ENCODE measurements at regions not wholly inside any gene's neighbourhood (a gene's known extent, or its start where the extent isn't known, plus 50 kb on each side); places are given as distances from the start of the nearest gene placed in this dataset.
"Not testable (repeated sequence)": the region's sequence is repeated elsewhere in the genome, so short reads cannot be mapped to it uniquely, and the experiment has no call there.

DNA sequence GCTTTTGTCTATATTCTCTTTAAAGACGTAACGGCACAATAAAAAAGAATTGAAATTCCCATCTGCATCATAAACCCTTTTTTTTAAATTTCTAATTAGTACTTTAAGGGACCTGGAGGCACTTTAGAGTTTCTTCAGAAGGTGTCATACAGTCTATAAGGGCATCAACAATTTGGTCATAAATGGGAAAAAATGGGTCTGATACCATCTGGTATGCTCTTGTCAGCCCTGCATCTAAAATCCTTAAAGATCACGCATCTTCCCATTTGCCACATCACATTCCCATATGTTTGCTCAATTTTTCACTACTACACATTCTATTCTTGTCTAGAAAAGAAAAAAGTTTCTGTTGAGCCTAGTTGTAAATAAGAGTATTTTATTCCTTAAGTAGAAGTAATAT, 53.8 kb downstream of the COX7C start:
- no peak for DNase-seq (ENCODE audit: low read depth)

DNA sequence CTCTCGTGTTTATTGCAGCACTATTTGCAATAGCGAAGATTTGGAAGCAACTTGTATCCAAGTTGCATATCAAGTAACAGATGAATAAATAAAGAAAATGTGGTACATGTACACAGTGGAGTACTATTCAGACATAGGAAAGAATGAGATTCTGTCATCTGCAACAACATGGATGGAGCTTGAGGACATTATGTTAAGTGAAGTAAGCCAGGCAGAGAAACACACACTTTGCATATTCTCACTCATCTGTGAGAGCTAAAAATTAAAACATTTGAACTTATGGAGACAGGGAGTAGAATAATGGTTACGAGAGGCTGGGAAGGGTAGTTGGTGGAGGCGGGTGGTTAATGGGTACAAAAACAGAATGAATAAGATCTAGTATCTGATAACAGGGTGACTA, 56.3 kb downstream of the COX7C start:
- no peak for DNase-seq (ENCODE audit: low read depth)

DNA sequence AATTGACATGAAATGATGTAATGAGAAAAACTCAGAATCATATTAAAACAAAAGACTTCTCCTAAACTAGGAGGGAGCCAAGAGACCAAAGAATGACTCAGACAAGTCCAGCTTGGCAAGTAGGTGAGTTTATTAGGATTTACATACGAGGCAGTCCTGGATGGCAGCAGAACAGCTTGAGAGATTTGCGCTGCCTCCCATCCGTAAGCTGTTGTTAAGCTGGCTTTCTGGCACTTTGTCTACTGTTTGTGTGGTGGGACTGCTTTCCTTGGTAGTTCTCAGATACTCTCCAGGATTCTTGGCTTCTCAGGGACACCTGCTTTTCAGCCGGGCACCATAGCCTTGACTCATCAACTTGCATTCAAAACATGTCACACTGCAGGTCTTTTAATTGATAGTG, 57.6 kb downstream of the COX7C start:
- DNase-seq (ENCODE audit: low read depth) = no peak

DNA sequence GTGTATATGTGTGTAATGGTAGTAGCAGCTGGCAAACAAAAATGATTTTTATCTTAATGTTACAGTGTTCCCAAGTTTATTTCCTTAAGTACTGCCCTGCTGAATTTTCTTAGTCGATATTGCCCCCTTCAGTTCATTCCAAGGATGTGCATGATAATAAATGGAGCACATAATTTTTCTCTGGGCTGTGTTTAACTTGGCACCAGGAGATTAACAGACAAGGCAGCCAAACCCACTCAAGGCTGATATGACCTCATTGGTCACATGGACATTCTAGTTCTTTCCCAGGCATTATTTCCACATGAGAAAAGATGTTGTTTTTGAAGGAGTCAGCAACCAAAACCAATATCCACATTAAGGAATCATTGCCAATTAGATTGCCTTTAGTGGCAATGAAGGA, 61.8 kb downstream of the COX7C start:
- DNase-seq (ENCODE audit: low read depth) = peak; percentile 91

DNA sequence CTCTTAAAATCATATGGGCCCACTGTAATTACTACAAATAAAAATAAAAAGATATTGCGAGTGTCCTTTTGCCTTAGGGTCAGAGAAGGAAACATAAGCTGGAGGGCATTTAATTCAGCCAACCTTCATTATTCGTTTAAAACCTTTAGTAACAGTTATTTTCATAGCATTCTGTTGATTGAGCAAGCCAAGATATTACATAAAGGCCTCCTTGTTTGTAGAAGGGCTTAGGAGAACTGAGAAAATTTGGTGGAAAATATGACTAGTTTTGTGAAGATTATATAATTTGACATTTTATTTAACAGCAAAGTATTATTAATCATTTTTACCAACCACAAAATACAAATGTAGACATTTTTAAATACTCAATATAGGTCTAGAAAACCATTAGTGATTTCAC, 62.2 kb downstream of the COX7C start:
- peak; percentile 21 for DNase-seq (ENCODE audit: low read depth)

DNA sequence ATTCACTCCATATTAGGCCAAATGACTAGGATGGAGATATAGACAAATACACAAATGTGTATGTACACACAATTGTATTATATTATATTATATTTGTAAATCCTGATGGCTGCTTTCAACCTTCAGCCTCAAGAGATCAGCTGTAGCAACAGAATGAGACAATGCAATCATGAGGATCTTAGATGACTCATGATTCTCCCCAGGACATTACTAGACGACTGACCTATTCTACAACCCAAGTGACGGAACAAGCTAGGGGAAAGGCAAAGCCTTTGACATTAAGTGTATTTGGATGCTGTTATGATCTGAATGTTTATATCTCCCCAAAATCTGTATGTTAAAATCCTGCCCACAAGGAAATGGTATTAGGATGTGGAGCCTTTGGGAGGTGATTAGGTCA, 66.5 kb downstream of the COX7C start:
- peak; percentile 24 for DNase-seq (ENCODE audit: low read depth)

DNA sequence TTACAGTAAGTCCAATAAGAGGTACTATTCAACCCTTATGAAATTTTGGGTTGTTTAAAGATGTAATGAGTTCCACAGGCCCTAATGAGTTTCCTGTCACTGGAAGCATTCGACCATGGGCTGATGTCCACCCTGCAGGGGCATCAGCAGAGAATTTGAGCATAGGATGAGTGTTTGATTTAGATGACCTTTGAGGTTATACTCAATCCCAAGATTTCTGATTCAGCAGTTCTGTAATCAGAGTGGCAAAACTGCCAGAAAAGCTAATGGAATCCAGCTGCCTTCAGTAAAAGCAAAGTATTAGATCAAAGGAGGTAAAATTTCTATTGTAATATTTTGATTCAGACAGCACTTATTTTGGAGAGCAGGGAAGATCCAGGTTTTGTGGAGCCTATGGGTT, 68.3 kb downstream of the COX7C start:
- DNase-seq (ENCODE audit: low read depth) = peak; percentile 6

DNA sequence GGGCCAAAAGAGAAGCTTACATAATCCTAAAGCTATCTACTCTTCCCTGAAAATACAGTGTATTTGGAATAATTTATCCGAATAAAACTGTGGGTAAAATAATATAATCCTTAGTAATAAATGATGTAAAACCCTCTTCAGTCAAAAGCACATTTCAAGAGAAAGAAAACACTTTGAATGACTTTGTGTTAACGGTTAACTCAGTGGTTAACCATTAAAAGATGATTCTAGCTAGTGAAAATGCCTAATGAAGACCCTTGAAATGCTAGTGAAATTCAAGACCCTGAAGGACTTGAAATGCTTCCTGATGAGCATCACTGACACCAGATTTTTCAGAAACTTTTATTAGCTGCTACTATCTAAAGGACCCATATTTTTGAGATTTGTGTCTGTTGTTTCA, 70.7 kb downstream of the COX7C start:
- no peak for DNase-seq (ENCODE audit: low read depth)

DNA sequence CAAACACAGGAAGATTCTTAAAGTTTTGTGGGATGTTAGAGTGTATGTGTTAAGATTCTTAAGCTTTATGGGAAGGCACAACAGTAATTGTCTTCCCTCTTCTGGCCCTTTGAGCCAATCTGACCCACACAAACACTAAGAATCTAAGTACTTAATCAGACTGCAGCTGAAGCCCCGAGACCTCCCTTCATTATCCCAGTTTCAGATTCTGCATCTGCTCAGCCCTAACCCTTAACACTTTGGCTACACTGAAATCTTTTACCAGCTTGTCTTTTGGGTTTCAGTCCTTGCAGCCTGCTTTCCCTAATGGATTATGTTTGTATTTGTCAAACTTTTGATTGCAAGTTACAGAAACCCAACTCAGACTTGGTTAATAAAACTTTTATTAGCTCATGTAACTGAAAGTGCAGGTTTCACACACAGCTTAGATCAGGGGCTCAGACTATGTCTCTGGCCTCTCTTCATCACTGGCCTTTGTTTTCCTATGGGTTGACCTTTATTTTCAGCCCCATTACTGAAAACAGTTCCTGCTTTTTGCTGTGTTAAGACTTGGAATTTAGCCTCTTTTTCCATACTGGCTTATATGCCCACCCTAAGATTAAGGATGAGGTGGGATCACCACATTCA, 71.5 kb downstream of the COX7C start:
- no peak for DNase-seq (ENCODE audit: low read depth)

DNA sequence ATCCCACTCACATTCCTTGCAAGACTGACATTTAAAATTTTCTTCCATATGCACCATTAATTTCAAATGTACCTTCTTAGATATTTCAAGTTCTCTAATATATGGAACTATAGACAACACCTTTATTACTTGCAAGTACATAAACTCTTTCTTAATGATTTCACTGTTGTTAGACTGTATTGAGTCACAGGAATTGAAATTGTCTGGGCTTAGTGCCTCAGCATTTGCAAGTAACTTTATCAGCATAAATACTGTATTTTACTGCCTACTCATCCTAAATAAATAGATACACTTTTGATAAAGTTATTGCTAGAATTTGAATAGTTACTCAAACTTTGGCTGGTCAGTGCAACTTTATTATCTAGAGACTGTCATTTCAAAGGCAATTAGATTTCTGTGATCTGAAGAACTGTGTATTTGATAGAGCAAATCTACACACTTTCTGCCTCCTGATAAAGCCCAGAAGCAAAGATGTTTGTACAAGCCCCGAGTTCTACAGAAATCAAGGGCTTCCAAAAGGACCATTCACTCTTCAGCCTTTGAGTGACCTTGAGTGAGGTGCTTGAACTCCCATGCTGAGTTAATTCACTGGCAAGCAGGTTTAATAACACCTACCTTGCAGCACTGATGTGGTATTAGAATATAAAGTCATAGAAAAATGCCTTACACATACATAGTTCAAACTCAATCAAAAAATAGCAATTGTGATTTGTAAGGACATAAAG, 91.6 kb downstream of the COX7C start:
- DNase-seq (ENCODE audit: low read depth) = no peak

DNA sequence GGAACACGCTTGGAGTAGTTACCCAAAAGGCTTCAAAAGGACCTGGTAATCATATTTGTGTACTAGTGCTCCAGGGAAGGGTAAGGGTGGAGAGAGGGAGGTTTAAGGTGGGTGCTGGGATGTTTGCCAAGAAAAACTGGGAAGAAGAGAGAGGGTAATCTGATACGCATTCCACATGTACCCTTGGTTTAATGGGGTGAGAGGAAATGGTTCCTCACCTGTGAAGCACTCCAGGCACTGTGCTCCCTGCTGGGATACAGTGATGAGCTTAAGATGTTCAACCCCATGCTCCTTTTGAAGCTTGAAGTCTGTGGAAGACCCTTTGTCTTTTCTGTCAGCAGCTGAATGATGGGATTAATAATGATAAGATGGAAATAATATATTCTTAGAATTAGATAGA, 98.4 kb downstream of the COX7C start:
- no peak for DNase-seq (ENCODE audit: low read depth)

DNA sequence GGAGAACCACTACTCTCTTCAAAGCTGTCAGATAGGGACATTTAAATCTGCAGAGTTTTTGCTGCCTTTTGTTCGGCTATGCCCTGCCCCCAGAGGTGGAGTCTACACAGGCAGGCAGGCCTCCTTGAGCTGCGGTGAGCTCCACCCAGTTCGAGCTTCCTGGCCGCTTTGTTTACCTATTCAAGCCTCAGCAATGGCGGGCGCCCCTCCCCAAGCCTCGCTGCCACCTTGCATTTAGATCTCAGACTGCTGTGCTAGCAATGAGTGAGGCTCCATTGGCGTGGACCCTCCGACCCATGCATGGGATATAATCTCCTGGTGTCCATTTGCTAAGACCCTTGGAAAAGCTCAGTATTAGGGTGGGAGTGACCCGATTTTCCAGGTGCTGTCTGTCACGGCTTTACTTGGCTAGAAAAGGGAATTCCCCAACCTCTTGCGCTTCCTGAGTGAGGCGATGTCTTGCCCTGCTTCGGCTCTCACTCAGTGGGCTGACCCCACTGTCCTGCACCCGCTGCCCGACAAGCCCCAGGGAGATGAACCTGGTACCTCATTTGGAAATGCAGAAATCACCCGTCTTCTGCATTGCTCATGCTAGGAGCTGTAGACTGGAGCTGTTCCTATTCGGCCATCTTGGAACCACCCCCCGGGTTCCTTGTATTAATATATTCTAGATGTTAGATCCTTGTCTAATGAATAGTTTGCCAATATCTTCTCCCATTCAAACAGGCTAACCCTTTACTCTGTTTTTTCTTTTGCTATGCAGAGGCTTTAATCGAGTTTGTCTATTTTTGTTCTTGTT, 113.8 kb downstream of the COX7C start:
- DNase-seq (ENCODE audit: low read depth) = not testable (repeated sequence)

DNA sequence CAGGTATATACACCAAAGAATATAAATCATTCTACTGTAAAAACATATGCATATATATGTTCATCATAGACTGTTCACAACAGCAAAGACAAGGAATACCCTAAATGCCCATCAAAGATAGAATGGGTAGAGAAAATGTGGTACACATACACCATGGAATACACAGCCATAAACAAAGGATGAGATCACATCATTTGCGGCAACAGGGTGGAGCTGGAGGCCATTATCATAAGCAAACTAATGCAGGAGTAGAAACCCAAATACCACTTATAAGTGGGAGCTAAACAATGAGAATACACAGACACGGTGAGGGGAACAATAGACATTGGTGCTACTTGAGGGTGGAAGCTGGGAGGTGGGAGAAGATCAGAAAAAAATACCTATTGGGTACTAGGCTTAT, 117.6 kb downstream of the COX7C start:
- no peak for DNase-seq (ENCODE audit: low read depth)

DNA sequence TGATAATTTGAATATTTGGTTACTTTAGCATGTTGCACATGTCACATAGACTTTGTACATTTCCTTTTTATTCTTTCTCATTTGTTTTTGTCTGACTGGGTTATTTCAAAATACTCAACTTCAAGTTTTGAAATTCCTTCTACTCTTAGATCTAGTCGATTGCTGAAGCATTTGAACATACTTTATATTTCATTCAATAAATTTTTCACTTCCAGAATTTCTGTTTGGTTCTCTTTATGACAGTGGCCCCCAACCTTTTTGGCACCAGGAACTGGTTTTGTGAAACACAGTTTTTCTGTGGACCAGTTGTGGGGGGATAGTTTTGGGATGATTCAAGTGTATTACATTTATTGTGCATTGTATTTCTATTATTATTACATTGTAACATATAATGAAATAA, 119.8 kb downstream of the COX7C start:
- DNase-seq (ENCODE audit: low read depth) = no peak

DNA sequence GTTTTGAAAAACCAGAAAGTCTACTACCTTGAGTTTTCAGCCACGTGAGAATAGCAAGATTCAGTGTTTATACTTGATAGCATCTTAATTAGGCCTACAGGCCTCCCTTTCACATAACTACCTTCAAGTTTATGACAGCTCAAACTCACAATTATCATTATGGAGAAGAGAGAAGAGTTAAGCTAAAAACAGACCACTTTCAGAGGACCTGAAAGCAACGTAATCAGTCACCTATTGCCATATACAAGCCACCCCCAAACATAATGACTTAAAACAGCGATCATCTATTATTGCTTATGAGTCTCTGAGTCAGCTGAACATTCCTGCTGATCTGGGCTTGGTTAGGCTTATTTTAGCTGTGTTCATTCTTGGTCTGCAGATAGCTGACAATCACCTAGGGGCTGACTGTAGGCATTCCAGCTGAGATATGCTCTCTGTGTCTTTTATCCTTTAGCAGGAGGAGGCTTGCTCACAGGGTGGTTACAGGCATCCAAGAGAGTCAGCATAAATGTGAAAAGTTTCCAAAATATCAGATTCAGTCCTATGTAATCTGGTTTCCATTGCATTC, 130.9 kb downstream of the COX7C start:
- no peak for DNase-seq (ENCODE audit: low read depth)

DNA sequence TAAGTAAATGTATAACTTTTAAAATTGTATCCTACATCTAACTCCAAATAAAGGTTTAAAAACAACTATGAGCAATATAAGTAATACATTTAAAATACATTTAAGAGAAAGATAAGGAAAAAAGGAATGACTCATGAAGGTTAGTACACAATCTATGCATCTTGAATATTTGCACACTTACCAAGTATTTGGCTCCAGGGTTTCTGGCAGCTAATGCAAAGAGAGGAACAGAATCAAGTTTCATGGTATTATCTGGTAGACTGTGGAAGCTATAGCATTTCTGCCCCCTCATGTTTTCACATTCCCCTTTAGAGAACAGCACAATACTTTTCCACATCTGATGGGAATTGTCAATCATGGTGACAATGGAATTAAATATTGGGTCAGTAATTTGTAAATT, 132.1 kb downstream of the COX7C start:
- no peak for DNase-seq (ENCODE audit: low read depth)

DNA sequence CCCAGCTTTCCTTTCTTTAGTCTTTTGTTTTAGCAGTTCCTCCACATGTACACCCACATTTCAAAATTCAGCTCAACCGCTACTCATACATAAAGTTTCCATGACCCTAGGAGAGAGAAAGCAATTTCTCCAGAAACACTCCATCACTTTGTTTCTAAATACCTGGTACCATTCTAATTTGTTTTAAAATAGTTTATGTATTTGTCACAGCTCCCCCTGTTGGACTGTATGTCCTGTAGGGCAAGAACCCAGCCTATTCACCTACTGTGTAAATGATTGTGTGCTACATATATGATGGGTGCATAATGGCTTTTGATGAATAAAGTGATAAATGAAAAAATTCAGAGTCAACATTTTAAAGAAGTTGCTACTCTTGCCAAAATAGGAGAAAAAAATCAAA, 139.1 kb downstream of the COX7C start:
- no peak for DNase-seq (ENCODE audit: low read depth)

DNA sequence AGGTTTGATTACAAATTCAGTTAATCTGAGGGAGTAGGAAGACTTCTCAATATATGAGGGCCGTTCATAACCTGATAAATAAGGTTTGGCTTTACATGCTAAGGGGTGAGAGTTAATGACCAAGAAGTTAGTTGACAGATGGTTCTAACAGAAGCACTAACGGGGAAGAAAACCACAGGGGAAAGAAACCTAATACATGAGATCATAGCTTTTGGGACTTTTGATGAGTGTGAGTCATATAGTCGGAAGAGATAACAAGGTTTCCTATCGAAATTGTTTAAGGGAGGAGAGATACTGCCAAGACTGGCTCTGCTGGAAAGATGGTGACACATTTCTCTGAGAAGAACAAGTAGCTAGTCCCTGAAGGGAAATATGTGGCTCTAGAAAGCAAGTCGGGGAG, 140.1 kb downstream of the COX7C start:
- DNase-seq (ENCODE audit: low read depth) = no peak

DNA sequence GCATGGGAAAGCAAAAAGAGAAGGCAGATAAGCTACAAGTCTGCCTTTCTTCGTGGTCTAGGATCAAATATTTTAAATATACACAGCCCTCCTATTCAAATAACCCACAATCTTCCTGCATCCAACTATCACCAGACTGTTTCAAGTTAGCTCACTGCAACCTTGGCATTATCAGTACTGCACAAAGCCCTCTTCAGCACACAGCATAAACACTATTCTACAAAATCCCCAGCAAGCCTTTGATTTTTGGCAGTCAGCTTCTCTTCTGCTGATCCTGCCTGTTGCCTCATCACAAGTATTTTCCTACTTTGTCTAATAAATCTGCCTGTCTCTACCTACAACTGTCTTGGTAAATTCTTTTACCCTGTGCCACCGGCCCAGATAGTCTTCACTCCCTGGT, 142.9 kb downstream of the COX7C start:
- no peak for DNase-seq (ENCODE audit: low read depth)

DNA sequence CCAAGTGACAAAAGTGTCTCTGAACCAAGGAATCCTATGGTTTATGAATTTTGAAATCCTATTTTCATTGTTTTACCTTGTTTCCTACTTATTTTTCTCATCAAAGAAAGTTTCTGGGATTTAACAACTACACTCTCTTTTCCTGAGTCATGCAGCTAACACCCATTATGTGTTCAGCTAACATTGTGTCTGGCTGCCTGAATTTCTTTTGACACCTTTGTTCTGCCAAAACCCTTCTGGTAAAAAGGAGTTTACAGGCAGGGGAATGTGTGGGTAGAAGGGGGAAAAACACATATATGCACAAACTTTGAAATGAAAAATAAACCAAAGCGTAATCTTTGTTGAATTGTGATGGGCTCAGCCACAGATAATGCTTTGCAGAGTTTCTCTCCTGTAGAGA, 146.2 kb downstream of the COX7C start:
- DNase-seq (ENCODE audit: low read depth) = no peak

DNA sequence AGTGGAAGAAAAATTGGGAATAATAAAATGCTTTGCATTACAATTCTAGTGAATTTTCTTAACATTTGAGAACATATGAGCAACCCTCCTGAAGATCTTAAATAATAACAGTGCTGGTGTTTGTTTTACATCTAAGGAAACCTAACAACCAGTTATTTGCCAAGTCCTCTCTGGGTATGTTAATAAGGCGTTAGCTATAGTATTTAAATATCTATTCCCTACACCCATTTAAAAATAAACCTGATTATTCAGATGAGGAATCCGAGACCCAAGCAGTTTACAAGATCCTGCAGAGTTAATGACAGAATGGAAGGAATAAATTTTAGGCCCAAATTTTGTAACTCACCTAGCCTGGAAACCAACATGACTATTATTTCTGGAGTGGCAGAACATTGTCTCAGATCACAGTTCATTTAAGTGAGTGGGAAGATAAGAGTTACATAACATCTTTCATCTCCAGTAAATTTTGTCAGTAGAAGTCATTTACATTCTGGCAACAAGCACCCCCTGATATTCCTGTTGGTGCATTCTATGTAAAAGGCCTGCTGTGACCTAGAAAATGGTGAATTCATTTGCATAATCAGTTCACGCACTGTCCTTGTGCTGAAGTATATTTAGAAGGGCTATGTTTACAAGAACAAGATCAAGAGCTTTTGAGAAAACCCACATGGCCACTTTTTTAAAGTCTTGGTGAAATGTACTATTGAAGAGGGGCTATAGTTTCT, 148.2 kb downstream of the COX7C start:
- DNase-seq (ENCODE audit: low read depth) = no peak

DNA sequence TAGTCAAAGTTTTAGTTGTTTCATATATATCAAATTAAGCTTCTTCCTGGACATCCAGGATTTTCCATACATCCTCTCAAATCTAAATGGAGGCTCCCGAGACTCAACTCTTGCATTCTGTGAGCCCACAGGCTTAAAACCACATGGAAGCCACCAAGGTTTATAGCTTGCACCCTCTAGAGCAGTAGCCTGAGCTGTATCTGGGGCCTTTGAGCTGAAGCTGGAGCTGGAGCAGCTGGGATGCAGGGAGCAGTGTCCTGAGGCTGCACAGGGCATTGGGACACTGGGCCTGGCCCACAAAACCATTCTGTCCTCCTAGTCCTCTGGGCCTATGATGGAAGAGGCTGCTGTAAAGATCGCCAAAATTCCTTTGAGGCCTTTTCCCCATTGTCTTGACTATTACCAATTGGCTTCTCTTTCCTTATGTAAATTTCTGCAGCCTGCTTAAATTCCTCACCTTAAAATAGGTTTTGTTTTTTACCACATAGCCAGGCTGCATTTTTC, 151.0 kb downstream of the COX7C start:
- DNase-seq (ENCODE audit: low read depth) = no peak
